ENCODE measurements at regions not wholly inside any gene's neighbourhood (a gene's known extent, or its start where the extent isn't known, plus 50 kb on each side); places are given as distances from the start of the nearest gene placed in this dataset.

DNA sequence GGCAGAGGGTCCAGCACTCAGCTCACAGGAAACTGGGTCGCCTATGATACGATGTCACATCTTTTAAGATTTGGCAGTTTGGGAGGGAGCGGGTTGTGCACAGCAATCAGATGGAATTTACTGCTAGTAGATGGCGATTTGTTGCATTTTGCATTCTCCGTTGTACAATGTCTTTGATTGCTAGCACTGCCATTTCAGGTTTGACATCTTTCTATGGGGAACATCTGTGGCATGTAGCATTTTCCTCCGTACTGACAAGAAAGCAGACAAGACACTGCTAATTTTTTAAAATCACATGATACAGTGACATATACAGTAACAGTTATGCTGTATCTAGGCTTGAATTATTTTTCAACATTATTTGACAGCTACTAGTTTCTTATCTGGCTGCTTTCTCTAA lies 119.7 kb upstream of the PCSK2 start:
- DNase-seq (ENCODE audit: low read depth), result no peak

DNA sequence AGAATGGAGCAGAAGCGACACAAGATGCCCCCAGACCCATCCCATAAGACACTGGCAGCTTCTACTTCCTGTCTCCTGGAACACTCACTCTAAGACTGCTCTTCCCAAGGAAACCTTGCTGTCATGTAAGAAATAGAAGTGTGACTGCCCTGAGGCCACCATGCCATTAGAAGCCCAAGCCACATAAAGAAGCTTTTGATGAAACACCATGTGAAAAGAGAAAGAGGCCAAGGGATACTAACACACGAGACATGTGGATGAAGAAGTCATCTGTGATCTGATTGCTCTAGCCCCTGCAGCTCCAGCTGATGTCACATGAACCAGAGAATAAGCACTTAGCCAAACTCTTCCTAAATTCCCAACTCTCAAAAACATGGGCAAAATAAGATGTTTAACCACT lies 117.9 kb upstream of the PCSK2 start:
- no peak for DNase-seq (ENCODE audit: low read depth)

DNA sequence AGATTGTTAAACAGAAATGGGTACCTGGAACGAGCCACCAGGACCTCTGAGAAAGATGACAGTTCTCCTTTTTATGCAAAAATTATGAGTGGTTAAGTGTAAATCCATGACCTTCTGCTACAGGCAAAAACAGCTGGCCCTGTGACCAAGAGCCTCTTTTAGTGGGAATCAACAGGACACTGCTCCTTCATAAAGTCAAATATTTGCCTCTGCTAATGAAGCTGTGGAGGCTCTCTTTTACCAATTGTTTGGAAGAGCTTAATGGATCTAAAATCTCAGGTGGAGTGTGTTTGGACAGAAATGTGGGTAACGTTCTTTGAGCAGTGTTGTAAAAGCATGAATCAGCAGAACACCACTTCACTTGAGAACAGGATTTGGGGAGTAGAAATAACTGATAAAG lies 117.5 kb upstream of the PCSK2 start:
- no peak for DNase-seq (ENCODE audit: low read depth)

DNA sequence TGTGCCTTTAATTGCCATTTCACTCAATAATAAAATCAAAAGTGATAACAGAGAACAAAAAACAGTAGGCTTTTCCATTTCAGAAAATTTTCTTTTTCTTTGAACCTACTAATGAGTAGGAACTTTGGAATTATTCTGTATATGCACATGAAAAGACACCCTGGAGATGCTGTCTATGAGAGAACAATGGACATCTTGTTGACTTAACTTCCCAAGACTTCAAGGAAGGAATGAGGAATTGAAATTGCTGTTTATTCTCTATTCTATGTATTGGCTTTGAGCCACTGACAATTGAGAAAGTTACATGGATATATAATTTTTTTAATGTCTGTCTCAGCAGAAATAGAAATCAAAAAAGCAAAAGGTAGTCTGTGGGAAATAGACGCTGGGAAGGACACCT lies 98.6 kb upstream of the PCSK2 start:
- no peak for DNase-seq (ENCODE audit: low read depth)

DNA sequence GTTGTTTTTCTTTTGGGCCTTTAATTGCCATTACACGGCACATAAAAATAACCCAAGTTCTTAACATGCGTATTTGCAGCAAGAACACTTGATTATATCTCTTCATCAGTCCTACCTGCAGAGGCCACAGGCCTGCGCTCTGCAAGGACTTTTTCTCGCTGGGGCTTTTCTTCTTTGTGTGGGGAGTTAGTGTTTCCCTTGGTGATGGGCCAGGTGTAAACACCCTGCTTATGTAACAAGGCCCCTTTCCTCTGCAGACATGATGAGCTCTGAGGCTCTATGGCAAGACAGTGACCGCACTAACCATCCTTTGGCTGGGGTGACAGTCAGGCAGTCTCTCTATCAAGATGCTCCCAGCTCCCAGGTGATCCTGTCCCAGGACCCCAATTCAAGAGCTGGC lies 97.8 kb upstream of the PCSK2 start:
- no peak for DNase-seq (ENCODE audit: low read depth)

DNA sequence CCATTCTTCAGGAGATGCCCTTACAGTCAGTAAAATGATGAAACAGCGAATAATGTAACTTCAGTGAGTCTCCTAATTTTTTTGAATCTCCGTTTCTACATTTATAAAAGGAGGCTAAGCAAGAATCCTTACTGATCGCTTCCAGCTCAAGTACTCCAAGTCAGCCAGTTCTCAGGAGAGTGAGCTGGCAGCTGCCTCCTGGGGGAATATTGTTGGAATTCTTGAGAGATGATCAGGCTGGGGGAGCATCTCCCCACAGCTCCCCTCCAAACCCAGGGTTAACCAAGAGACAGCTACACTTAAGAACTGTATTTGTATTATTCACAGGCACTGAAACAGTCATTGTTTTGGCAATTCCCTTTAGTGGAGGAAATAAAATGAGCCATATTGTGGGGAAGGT lies 89.1 kb upstream of the PCSK2 start:
- no peak for DNase-seq (ENCODE audit: low read depth)

DNA sequence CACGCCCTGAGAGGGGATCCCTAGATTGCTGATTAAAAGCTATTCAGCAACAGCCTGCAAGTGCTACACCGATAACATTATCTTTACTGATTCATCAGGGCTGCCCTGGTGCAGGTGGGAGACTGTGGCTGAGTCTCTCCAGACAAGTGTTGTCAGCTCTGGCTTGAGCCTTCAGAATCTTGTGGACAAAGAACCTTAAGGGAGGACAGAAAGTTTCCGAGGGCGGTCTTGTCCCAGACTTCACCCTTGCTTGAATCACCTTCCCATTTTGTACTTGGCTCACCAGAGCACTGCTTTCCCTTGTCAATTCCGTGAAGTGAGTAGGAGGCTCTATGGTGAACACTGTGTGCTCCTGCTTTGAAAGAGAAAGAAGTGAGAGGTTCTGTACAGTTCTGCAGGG lies 88.6 kb upstream of the PCSK2 start:
- DNase-seq (ENCODE audit: low read depth), result no peak

DNA sequence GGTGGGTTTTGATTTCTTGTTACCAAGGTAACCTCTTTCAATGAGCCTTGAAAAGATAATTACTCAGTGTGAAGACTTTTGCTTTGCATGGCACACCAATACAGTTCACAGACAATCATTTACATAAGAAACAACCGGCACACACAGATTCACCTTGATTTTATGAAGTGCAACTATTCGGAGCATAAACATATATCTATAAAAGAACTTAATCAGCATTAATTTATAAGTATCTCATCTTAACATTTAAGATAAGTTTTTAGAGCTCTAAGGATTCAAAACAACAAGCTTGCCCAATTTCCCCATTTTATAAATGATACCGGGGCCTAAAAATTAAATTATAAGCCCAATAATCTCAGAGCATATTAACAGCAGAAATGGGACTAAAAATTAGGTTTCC lies 85.9 kb upstream of the PCSK2 start:
- DNase-seq (ENCODE audit: low read depth), result no peak

DNA sequence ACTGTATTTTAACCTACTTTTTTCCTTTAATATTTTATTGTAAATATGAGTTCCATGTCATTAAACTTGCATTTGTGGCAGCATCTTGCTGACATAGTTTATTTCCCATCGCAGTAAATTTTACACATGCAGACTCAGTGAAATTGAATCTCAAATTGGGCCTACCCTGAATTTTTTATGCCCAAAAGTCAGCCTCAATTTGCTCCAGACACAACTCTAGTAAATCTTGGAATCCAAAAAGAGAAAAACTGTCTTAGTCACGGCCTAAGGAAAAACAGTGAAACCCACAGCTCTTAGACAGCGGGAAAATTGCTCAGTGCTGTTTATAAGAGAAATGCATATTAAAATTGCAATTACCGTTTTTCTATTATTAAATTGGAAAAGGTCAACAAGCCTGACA lies 85.3 kb upstream of the PCSK2 start:
- DNase-seq (ENCODE audit: low read depth), result no peak

DNA sequence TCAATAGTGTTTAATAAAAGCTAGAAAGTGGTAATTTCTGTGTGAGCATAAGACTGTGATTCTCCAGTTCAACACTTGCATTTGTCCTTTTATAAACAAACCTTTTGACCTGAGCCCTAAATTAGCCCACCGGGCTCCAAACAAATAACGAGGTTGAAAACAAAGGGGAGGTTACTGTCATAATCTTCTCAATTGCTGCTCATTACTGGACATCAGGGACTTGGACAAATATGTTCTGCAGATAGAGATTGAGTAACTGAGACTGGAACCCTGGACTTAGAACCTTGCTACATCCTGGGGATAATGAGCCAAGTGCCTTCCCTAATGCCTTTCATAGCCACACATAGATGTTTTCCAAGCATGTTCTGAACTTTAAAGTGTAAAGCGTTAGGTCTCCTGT lies 84.2 kb upstream of the PCSK2 start:
- no peak for DNase-seq (ENCODE audit: low read depth)

DNA sequence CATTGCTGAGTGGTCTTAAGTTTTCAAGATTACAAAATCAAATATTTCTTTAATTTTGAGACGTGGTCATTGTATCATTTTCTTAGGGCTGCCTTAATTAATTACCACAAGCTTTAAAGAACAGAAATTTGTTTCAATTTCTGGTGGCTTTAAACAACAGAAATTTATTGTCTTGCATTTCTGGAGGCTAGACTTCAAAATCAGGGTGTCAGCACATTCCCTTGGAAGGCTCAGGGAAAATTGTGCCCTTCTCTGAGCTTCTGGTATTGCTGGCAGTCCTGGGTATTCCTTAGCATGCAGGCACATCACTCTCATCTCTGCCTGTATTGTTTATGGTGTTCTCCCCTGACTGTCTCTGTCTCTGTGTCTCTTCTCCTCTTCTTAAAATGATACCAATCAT lies 76.0 kb upstream of the PCSK2 start:
- DNase-seq (ENCODE audit: low read depth), result no peak

DNA sequence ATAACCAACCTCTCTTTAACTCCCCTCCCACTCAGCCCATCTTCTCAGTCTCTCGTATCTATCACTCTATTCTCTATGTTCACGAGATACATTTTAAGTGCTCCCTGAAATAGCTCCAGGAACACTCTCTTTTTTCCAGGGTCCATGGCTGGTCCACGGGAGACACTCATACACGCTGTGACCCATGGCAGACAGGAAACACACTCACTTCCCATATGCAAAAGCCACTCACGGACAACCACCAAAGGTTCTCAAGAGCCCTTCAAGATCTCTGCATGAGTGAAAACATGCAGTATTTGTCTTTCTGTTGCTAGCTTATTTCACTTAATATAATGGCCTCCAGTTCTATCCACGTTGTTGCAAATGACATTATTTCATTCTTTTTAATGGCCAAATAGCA lies 71.4 kb upstream of the PCSK2 start:
- no peak for DNase-seq (ENCODE audit: low read depth)

DNA sequence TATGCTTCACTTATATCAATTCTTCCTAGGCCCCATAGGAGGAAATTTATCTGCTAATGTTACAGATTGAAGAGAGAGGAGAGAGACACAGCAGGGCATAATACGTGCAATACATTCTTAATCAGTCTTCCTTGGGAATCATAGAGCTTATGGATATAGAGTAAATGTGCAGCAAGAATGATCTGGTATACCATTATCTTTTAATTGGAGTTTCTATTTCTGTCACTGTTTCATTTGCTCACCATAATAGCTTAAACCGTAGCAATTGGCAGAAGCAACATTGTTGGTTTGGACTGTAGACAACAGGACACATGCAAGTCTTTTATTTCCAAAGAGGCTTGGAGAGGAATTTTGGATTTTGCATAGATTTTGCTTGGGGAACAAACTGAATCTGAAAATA lies 68.1 kb upstream of the PCSK2 start:
- DNase-seq (ENCODE audit: low read depth), result no peak

DNA sequence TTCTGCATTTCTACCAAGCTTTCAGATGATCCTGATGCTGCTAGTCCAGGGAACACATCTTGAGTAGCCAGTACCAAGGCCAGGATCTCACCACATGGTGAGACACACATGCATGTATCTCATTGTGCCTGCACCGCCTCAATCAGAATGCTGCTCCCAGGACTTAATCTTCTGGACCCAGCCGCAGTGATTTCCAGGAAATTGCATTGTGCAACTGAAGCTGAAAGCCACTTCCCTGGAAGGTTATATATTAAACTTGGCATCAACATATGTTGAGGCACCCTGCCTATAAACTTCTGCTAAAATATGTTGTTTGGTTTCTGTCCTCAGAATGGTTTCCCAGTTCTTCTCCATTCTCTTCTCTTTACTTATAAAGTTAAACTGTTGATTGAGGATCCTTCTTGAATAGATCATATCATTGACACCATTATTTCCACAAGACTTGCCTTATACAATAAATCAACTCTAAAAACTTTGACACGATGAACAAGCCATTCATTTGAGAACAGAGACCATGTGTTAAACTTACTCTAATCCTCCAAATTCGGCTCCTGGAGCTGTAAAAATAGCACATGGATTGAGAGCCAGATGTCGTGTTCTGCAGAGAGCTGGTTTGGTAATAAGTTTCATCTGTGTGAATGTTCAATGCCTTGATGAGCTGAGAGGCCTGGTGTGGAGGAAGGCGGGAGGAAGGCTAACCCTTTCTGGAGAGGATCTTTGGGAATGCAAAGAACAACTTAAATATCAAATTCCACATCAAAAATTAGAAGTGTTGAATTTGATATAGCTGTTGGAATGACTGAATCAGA lies 65.0 kb upstream of the PCSK2 start:
- no peak for DNase-seq (ENCODE audit: low read depth)

DNA sequence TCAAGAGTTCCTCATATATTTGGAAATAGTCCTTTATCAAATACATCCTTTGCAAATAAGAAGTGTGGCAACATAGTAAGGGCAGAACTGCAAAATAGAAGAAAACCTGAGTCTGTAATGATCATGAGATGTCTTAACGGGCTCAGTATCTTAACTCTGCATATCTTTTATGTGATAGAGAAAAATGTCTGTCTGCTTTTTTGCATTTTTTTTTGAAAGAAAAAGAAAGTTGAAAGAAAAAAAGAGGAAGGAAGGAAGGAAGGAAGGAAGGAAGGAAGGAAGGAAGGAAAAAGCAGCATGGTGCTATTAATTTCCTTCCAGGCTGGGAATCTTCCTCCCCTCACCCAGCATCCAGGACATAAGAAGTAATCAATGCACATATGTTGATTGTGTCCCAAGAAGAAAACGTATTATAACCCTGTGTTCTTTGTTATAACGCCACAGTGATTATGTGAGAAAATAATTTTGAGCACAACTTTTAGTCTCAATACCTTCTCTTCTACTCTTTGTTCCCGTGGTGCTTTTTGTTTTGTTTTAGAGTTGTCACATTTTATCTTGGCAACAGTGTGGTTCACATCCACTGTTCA lies 58.7 kb upstream of the PCSK2 start:
- no peak for DNase-seq (ENCODE audit: low read depth)

DNA sequence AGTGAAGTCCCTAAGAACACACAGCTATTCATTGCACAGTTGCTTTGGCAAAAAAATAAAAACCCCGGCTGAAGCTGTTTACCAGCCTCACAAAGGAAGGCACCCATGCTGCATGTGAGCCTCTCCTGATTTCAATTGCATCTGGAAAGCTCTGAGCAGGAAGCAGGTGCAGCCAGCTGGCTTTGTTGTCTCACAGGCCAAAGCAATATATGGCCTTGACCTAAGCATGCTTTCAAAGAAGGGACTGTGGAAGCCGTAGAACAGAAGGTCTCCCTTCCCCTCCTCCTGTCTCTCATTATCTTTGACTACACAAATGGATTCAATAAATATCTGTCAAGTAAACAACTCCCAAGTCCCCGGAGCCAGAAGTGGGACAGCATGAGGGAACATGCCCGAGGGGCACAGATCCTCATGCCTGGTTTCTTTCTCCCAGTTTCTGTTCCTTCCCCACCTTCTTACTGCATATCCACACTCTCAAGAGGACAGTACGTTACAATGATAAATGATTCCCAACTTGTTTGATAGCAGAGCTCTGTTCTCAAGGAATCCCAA lies 57.2 kb upstream of the PCSK2 start:
- no peak for DNase-seq (ENCODE audit: low read depth)

DNA sequence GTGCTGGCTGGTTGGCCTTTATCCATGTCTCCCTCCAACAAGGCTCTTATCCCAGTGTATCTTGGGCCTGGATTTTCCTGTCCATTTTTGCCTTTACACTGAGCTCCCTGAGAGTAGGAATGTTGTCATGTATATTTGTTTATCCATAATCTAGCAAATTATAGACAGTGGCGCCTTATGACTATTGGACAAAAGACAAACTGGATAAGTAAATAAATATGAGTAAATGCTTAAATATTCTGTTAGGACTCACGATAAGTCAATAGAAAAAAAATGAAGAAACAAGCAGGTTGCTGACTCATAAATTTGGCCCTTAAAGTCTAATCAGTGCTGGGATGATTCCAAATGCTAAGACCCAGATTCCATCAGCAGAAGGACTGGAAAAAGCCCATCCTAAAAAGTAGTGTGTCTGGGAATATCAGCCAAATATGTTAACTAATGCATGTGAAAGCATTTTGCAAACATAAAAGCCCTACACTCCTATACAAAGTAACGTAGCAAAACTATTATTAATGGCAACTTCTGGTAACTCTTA lies 55.0 kb upstream of the PCSK2 start:
- no peak for DNase-seq (ENCODE audit: low read depth)

DNA sequence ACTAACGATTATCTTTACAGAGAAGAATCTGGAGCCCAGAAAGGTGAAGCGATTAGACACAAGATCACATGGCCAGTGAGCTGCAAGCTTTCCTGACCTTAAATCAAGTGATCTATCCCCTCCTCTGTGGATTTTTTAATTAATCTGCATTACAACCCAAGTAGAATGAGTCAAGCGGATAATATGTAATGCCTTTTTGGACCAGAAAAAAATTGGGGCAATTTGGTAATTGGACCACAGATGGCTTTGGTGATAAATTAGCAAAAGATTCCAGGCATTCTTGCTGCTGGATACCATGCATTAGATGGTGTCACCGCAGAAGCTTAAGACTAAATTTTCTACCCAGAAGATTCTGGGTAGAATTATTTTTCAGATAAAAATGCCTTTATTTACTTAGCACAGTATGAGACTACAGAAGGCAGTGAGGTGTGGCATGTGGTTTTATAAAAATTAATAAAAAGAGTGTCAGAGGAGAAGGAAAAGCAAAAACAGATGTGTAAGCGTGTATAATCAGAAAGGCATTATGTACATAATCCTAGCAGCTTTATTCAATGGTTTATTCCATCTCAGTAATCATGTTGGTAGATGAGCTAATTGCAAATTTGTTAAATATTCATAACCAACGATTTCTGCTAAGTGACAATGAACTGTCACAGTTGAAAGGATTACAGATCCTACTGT lies 53.9 kb upstream of the PCSK2 start:
- no peak for DNase-seq (ENCODE audit: low read depth)
